ENCODE measurements at regions not wholly inside any gene's neighbourhood (a gene's known extent, or its start where the extent isn't known, plus 50 kb on each side); places are given as distances from the start of the nearest gene placed in this dataset.

DNA sequence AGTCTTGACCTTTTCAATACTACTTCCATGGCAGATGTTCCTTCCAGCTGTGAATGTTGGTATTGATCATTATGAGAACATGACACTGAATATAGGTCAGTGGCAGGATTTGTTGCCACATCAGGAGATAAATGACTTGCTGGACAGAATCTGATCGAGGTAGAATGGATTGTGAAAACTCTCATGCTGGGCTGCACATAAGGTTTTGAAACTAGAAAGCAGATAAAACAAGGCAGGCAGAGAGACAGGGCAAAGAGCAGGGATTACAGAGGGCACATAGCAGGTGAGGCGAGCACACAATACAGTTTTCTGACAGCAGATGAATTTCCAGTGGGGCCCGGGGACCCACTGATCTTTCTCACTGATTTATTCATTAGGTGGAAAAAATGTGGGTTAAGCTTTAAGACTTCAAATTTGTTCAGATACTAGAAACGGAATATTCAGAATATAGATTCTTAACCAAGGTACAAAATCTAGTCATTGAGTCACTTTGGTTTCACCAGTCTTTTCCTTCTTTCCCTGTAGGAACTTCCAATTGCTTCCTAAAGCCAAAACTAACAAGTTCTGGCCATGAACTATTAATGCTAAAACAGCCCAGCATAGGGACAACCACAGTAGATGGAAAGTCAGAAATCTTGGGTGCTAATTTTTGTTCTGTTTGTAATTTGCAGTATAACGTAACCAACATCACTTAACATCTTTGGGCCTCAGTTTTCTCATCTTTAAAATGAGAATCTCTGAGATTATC lies 296.0 kb upstream of the PTBP2 start:
- Histone ChIP-seq H3K9me2 (replicated peaks; ENCODE audit: low read depth, low read length) (no peaks in the 10 kb centered on the region), H3K79me2 (ENCODE audit: insufficient read depth, low read length) (no peaks in the 10 kb centered on the region), H4K20me1 (ENCODE audit: insufficient read depth, low read length, poor library complexity, severe bottlenecking) (no peaks in the 10 kb centered on the region), H3F3A (ENCODE audit: low read depth) (no peaks in the 10 kb centered on the region), H3K4me2 (ENCODE audit: low read depth, low read length, poor library complexity, severe bottlenecking) (no peak overlapping the region), H3K27me3 (ENCODE audit: insufficient read depth, low read length, poor library complexity, severe bottlenecking) (no peaks in the 10 kb centered on the region), H3K9ac (ENCODE audit: low read depth, low read length, poor library complexity, severe bottlenecking) (no peak overlapping the region), H2AFZ (ENCODE audit: low read length) (no peak overlapping the region), H3K4me3 (ENCODE audit: low read length, poor library complexity, severe bottlenecking) (no peak overlapping the region), H3K36me3 (ENCODE audit: insufficient read depth, low read length) (no peaks in the 10 kb centered on the region), H3K4me1 (ENCODE audit: insufficient read depth, low read length, poor library complexity, severe bottlenecking) (no peaks in the 10 kb centered on the region), H3K9me3 (ENCODE audit: insufficient read depth, low read depth, low read length) (no peaks in the 10 kb centered on the region)
- TF ChIP-seq EZH2phosphoT487 (IDR thresholded peaks at IDR 0.05; ENCODE audit: borderline replicate concordance) (no peak), CTCF (conservative IDR thresholded peaks at IDR 0.05; ENCODE audit: low read length) (no peak)

DNA sequence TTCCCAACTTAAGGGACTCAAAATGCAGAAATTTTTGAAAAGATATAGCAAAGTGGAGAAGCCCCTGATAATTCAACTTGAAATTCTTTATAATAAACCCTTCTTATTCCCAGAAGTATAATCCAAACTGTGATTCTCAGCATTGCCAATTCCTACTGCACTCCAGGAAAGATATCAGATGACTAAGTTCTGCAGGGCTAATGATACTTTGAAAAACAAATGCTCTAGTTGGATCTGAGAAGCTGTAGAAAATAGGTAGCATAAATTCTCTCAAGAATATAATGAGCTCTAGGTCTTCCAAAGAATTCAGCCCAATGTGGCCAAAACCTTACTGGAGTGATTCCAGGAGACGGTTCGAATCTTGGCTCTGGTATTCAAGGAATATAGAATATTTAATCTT lies 294.0 kb upstream of the PTBP2 start:
- no peaks in the 10 kb centered on the region for H3K9me2 ChIP-seq (replicated peaks; ENCODE audit: low read depth, low read length)
- no peak overlapping the region for H3K4me2 ChIP-seq (ENCODE audit: low read depth, low read length, poor library complexity, severe bottlenecking)
- TF ChIP-seq CTCF (conservative IDR thresholded peaks at IDR 0.05; ENCODE audit: low read length) (no peak), EZH2phosphoT487 (IDR thresholded peaks at IDR 0.05; ENCODE audit: borderline replicate concordance) (no peak)
- no peaks in the 10 kb centered on the region for H3F3A ChIP-seq (ENCODE audit: low read depth)
- H2AFZ ChIP-seq (ENCODE audit: low read length): no peak overlapping the region
- no peaks in the 10 kb centered on the region for H3K36me3 ChIP-seq (ENCODE audit: insufficient read depth, low read length)
- no peaks in the 10 kb centered on the region for H3K27me3 ChIP-seq (ENCODE audit: insufficient read depth, low read length, poor library complexity, severe bottlenecking)
- no peaks in the 10 kb centered on the region for H3K79me2 ChIP-seq (ENCODE audit: insufficient read depth, low read length)
- H4K20me1 ChIP-seq (ENCODE audit: insufficient read depth, low read length, poor library complexity, severe bottlenecking): no peaks in the 10 kb centered on the region
- no peaks in the 10 kb centered on the region for H3K4me1 ChIP-seq (ENCODE audit: insufficient read depth, low read length, poor library complexity, severe bottlenecking)
- no peak overlapping the region for H3K9ac ChIP-seq (ENCODE audit: low read depth, low read length, poor library complexity, severe bottlenecking)
- no peak overlapping the region for H3K4me3 ChIP-seq (ENCODE audit: low read length, poor library complexity, severe bottlenecking)
- no peaks in the 10 kb centered on the region for H3K9me3 ChIP-seq (ENCODE audit: insufficient read depth, low read depth, low read length)

DNA sequence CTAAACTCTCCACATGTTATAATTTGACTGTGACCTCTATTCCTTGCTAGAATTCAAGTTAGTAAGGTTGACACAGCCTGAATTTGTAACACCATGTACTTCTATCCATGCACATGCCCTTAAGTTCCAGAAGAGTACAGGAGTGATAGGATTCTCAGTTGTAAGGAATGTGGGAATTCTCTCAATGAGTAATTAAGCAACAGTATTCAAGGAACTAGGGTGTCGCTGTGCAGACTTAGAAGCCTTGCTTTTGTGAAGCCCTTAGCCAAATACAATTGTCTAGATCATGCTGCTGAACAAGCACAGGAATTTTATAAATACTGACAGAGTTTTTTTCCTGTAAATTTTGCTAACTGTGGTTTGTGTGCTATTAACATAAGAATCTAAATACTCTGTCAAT lies 276.3 kb upstream of the PTBP2 start:
- H3K4me3 ChIP-seq (ENCODE audit: low read length, poor library complexity, severe bottlenecking): no peak overlapping the region
- H3K36me3 ChIP-seq (ENCODE audit: insufficient read depth, low read length): no peaks in the 10 kb centered on the region
- H2AFZ ChIP-seq (ENCODE audit: low read length): no peak overlapping the region
- no peaks in the 10 kb centered on the region for H3K79me2 ChIP-seq (ENCODE audit: insufficient read depth, low read length)
- no peaks in the 10 kb centered on the region for H4K20me1 ChIP-seq (ENCODE audit: insufficient read depth, low read length, poor library complexity, severe bottlenecking)
- H3K9me2 ChIP-seq (replicated peaks; ENCODE audit: low read depth, low read length): no peaks in the 10 kb centered on the region
- no peak overlapping the region for H3K4me2 ChIP-seq (ENCODE audit: low read depth, low read length, poor library complexity, severe bottlenecking)
- no peak for TF ChIP-seq CTCF (conservative IDR thresholded peaks at IDR 0.05; ENCODE audit: low read length)
- no peak for TF ChIP-seq EZH2phosphoT487 (IDR thresholded peaks at IDR 0.05; ENCODE audit: borderline replicate concordance)
- no peaks in the 10 kb centered on the region for H3K4me1 ChIP-seq (ENCODE audit: insufficient read depth, low read length, poor library complexity, severe bottlenecking)
- H3K9ac ChIP-seq (ENCODE audit: low read depth, low read length, poor library complexity, severe bottlenecking): no peak overlapping the region
- H3K9me3 ChIP-seq (ENCODE audit: insufficient read depth, low read depth, low read length): no peaks in the 10 kb centered on the region
- no peaks in the 10 kb centered on the region for H3K27me3 ChIP-seq (ENCODE audit: insufficient read depth, low read length, poor library complexity, severe bottlenecking)
- H3F3A ChIP-seq (ENCODE audit: low read depth): no peaks in the 10 kb centered on the region
